ENCODE measurements at regions not wholly inside any gene's neighbourhood (a gene's known extent, or its start where the extent isn't known, plus 50 kb on each side); places are given as distances from the start of the nearest gene placed in this dataset.

- DNase-seq, result no peak
Measured at GRCh38 chr6:40973304-40973703, 65.7 kb downstream of the UNC5CL start.

DNA sequence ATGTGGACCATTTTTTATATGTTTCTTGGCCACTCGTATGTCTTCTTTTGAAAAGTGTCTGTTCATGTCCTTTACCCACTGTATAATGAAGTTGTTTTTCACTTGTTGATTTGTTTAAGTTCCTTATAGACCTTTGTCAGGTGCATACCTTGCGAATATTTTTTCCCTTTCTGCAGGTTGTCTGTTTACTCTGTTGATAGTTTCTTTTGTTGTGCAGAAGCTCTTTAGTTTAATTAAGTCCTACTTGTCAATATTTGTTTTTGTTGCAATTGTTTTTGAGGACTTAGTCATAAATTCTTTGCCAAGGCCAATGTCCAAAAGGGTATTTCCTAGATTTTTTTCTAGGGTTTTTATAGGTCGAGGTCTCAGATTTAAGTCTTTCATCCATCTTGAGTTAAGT is 66.2 kb downstream of the UNC5CL start:
- no peak for DNase-seq

DNA sequence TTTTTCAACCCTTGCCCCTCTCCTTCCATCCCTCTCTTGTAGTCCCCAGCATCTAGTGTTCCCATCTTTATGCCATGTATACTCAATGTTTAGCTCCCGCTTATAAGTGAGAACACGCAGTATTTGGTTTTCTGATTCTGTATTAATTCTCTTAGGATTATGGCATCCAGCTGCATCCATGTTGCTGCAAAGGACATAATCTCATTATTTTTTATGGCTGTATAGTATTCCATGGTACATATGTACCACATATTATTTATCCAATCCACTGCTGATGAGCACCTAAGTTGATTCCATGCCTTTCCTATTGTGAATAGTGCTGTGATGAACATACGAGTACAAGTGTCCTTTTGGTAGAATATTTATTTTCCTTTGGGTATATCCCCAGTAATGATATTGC is 66.8 kb downstream of the UNC5CL start:
- DNase-seq, result no peak

DNA sequence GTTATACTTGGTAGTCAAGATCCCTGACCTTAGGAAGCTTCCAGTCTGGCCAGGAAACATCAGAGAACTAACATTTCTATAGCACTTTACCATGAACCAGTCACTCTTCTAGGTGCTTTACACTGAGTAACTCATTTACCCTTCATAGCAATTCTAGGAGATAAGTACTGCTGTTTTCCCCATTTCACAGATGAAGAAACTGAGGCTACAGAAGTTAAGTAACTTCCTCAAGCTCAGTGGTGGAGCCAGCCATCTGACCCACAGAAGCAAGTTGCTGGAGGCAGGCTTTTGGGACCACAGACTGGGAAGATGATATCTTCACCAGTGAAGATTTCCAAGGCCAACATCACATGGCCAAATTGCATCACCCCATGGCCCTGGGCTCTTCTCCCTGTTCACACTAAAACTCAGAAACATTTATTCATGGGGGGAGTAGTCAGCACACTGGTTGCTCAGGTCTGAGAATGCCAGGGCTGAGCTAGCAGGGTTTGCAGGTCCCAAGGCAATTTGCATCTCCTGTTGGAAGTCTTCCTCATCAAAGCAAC is 70.3 kb downstream of the UNC5CL start:
- no peak for DNase-seq

DNA sequence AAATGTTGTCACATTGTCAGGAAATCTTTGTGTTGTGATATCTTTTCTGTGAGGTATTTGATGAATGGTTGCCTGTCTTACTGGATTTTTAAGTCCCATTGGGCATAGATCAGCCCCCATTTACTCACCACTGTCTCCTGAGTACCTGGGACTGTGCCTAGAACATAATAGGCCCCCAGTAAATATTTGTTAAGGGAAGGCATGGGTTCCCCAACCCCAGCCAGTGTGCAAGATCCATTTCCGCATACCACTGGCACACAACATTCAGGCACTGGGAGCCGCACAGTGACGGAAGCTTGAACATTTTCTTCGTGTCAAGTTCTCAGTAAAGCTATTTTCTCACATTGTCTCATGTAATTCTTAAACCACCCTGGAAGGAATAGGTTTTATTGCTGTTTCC is 72.2 kb downstream of the UNC5CL start:
- no peak for DNase-seq

DNA sequence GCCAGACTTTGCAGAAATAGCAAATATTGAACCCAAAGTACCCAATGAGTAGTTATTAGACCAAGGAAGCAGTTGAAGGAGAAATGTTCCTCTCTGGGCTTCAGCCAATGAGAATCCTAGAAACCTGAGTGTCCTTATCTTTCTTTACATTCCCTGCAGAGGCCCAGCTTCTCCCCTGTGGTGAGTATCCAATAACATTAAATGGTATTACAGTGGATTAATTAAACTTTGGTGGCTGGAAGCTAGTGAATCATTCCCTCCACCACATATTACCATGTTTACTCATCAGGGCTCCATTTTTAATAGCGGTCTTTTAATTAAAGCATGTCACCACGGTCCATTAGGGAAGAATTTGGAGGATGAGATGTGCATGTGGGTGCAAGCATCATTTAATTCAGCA is 74.0 kb downstream of the UNC5CL start:
- DNase-seq, result peak; percentile 18

- DNase-seq, result no peak
Measured at GRCh38 chr6:40963019-40963418, 76.0 kb downstream of the UNC5CL start.

- no peak for DNase-seq
Measured at GRCh38 chr6:40962241-40962640, 76.8 kb downstream of the UNC5CL start.

- DNase-seq, result no peak
Measured at GRCh38 chr6:40961831-40962230, 77.2 kb downstream of the UNC5CL start.

GRCh38 chr6:40960742-40961430 is 78.1 kb downstream of the UNC5CL start:
- peak; percentile 17 for DNase-seq

GRCh38 chr6:40959781-40960327 is 79.2 kb downstream of the UNC5CL start:
- no peak for DNase-seq

- DNase-seq, result no peak
Measured at GRCh38 chr6:40958738-40959137, 80.3 kb downstream of the UNC5CL start.

GRCh38 chr6:40957616-40958492 is 81.2 kb downstream of the UNC5CL start:
- no peak for DNase-seq

- no peak for DNase-seq
Measured at GRCh38 chr6:40956936-40957335, 82.1 kb downstream of the UNC5CL start.

GRCh38 chr6:40955178-40955545 is 83.9 kb downstream of the UNC5CL start:
- DNase-seq, result no peak

GRCh38 chr6:40954446-40955177 is 84.4 kb downstream of the UNC5CL start:
- DNase-seq, result no peak

- no peak for DNase-seq
Measured at GRCh38 chr6:40953486-40953885, 85.5 kb downstream of the UNC5CL start.

- DNase-seq, result no peak
Measured at GRCh38 chr6:40950986-40951698, 87.9 kb downstream of the UNC5CL start.

DNA sequence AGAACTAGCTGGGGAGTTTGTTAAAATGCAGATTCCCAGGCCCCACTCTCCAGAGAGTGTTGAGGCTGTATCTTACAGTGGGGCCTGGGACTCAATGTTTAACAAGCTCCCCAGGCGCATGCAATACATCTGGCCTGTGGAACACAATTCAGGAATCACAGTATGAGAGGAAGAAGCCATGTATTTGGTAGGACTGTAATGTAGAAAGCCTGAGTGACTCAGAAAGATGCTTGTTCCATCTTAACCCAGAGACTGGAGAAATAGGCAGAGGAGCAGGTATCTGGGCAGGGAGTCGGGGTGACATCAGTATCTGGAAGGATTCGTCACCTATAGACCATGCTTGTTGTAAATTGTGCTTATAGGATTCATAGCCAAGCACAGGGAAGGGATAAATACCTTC is 90.5 kb downstream of the UNC5CL start:
- DNase-seq, result no peak

DNA sequence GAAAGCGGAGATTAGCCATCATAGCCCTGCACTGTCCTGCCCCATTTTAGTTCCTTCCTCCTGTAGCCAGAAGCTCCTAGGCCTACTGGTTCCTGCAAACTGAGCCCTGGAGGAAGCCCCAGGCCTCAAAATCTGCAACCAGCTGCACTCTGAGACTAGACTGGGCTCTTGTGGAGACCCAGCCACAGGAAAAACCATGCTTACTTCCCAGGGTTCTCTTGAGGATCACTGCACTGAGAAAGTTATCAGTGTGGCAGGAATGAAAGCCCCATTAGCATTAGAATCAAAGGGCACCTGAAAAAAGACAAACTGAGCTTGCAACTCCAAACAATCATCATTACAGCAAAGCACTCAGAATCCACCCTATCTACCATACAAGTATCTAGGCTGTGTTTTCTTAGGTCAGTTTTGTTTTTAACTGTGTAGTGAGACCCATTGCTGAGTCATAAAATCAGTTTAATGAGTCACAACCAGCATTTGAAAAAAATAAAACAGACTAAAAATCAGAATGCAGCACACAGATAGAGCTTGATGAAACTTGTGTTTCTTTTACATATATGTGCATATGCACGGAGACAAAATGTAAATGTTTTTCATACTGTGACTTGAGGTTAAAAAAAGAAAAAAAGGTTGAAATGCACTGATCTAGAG is 91.0 kb downstream of the UNC5CL start:
- no peak for DNase-seq

DNA sequence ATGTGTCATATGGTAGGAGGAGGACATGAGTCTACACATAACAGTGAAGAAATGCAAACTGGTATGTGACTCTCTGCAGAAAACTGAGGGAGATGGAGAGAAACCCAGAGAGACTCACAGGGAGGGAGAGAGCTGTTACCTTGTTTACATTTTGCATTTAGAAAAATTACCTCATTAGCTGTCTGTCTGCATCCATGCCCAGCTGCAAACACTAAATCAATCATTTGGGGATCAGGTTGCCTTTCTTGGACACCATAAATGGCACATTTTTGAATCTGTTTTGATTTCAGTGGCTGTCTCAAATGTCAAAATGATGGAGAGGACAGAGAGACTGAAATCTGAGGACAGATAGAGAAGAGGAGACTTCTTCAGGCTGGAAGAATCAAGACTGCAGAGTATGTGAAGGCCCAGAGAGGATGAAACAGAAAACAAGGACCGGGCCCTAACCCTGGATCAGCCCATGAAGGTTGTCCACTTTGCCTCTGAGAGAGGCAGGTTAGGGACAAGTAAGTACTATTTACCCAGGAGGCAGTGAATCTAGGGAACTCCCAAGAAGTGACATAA is 92.2 kb downstream of the UNC5CL start:
- no peak for DNase-seq

DNA sequence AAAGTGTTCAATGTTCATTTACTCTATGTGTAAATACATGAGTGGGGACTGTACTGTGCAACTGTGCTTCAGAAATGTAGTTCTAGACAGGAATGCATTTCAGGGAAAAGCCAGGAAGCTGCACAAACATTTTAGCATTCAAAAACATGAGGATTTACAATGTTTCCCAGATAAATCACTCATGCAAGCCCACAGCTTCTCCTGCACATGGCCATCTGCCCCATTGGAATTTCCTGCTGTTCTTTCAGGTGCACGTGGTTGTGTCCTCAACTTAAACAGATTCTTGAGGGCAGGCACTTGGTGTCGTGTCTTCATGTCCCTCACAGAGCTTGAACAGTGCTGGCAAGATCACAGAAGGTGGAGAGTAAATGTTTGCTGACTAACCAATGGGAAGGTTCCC is 101.5 kb downstream of the UNC5CL start:
- DNase-seq, result no peak

Measured in NCI-H82 (cell line).